Right ventricle myocardium inferior (tissue), 1 donor: ENCODE measurements at regions not wholly inside any gene's neighbourhood (a gene's known extent, or its start where the extent isn't known, plus 50 kb on each side); places are given as distances from the start of the nearest gene placed in this dataset.

Experiments used
- ATAC-seq: fragments of 200-7000 bp; cut with Tn5 transposase; one replicate; pipeline ENCODE4 v1.9.1; 2020; ENCODE audit warnings: mild to moderate bottlenecking, moderate library complexity
- DNase-seq: peaks from one replicate; pipeline ENCODE4 v3.0.0; 2021; ENCODE audit errors: missing footprints
- intact Hi-C: fragments of 100-400 bp; cut with DNase I; formaldehyde crosslinking; loops from one replicate; pipeline ENCODE4 v1.11.0; 2022
- donor health status: DM: no; HTN: yes; CAD: no; lungs with severe emphysema.

GRCh38 chr14:96634896-96635295 lies 132.7 kb downstream of the PAPOLA start:
- intact Hi-C loops: no loop called here
- no peak for ATAC-seq
- DNase-seq: no peak

- ATAC-seq (no peak), DNase-seq (no peak)
- intact Hi-C loops: no loop called here
Observed at GRCh38 chr14:96635850-96636249, 133.7 kb downstream of the PAPOLA start.

- ATAC-seq (no peak), DNase-seq (no peak)
- intact Hi-C loops: no loop called here
Observed at GRCh38 chr14:96637521-96637920, 135.3 kb downstream of the PAPOLA start.

GRCh38 chr14:96638041-96638855 lies 136.1 kb downstream of the PAPOLA start:
- intact Hi-C loops: no loop called here
- DNase-seq (no peak), ATAC-seq (no peak)

GRCh38 chr14:96639550-96639949 lies 137.4 kb downstream of the PAPOLA start:
- intact Hi-C loops: no loop called here
- no peak for DNase-seq
- no peak for ATAC-seq

GRCh38 chr14:96648506-96649326 lies 146.5 kb downstream of the PAPOLA start:
- DNase-seq: no peak

GRCh38 chr14:96649327-96649601 lies 147.1 kb downstream of the PAPOLA start:
- DNase-seq (no peak), ATAC-seq (no peak)
- intact Hi-C loops: no loop called here

More at GRCh38 chr14:96648506-96649326, 146.5 kb downstream of the PAPOLA start:
- intact Hi-C loops: no loop called here
- ATAC-seq: no peak

GRCh38 chr14:96653597-96653996 lies 143.6 kb upstream of the VRK1 start:
- no peak for ATAC-seq
- intact Hi-C loops: no loop called here
- no peak for DNase-seq

- intact Hi-C loops: no loop called here
- ATAC-seq: no peak
Observed at GRCh38 chr14:96658611-96659010, 138.6 kb upstream of the VRK1 start.

GRCh38 chr14:96660123-96660522 lies 137.1 kb upstream of the VRK1 start:
- ATAC-seq (no peak), DNase-seq (no peak)
- intact Hi-C loops: no loop called here

More at GRCh38 chr14:96658611-96659010, 138.6 kb upstream of the VRK1 start:
- no peak for DNase-seq

GRCh38 chr14:96660667-96661066 lies 136.5 kb upstream of the VRK1 start:
- no peak for ATAC-seq
- no peak for DNase-seq
- intact Hi-C loops: no loop called here

- intact Hi-C loops: no loop called here
- no peak for DNase-seq
- no peak for ATAC-seq
Observed at GRCh38 chr14:96661244-96661969, 135.8 kb upstream of the VRK1 start.

GRCh38 chr14:96662116-96662970 lies 134.8 kb upstream of the VRK1 start:
- ATAC-seq (no peak), DNase-seq (no peak)
- intact Hi-C loops: no loop called here

GRCh38 chr14:96663076-96663475 lies 134.1 kb upstream of the VRK1 start:
- no peak for DNase-seq
- intact Hi-C loops: no loop called here
- ATAC-seq: no peak

GRCh38 chr14:96663491-96664067 lies 133.6 kb upstream of the VRK1 start:
- no peak for ATAC-seq
- intact Hi-C loops: no loop called here
- no peak for DNase-seq

- DNase-seq (no peak), ATAC-seq (no peak)
- intact Hi-C loops: no loop called here
Observed at GRCh38 chr14:96666088-96666487, 131.1 kb upstream of the VRK1 start.

GRCh38 chr14:96670391-96670790 lies 126.8 kb upstream of the VRK1 start:
- DNase-seq: no peak
- intact Hi-C loops: no loop called here
- no peak for ATAC-seq

GRCh38 chr14:96671218-96671617 lies 126.0 kb upstream of the VRK1 start:
- intact Hi-C loops: no loop called here
- DNase-seq (no peak), ATAC-seq (no peak)
